Caco-2 (cell line): ENCODE measurements at regions not wholly inside any gene's neighbourhood (a gene's known extent, or its start where the extent isn't known, plus 50 kb on each side); places are given as distances from the start of the nearest gene placed in this dataset.

Source experiments
- BruUV-seq: library from RNA; stranded (reverse); fragments of 400-500 nt; replicated peaks from 2 replicates; lab custom pipeline; 2021; lab: Mats Ljungman, UMichigan
- CTCF ChIA-PET: fragments of 300-600 bp; sonication (Branson Sonifier 250); formaldehyde crosslinking; loops from one replicate; lab custom pipeline; 2022; ENCODE audit warnings: antibody characterized with exemption; lab: Charles Lee
- POLR2A ChIA-PET: fragments of 300-600 bp; sonication (Branson Sonifier 250); formaldehyde crosslinking; loops from one replicate; lab custom pipeline; 2022; ENCODE audit warnings: antibody characterized with exemption; lab: Charles Lee
- DNase-seq, 2 experiments: peaks; one replicate each; pipeline versions ENCODE4 v3.0.0 to v3.0.0-alpha.2; 2020 to 2022
- H3K27me3 ChIP-seq: replicated peaks from 2 replicates; pipeline ENCODE4 v1.6.0; 2011; ENCODE audit warnings: low read length; ENCODE audit not compliant: control insufficient read depth, insufficient read depth
- H3K36me3 ChIP-seq: 2 replicates; pipeline ENCODE4 v1.5.1; 2011; ENCODE audit warnings: low read length; ENCODE audit not compliant: control insufficient read depth, insufficient read depth
- H3K4me1 ChIP-seq: fragments of 250-450 bp; sonication (Bioruptor Pico); 2 replicates; pipeline ENCODE4 v1.5.1; 2020; ENCODE audit warnings: mild to moderate bottlenecking
- H3K4me3 ChIP-seq: 2 replicates; pipeline ENCODE4 v1.5.1; 2011; ENCODE audit warnings: low read depth, mild to moderate bottlenecking, control low read depth, low read length
- H3K9me3 ChIP-seq: fragments of 250-450 bp; sonication (Bioruptor Pico); 2 replicates; pipeline ENCODE4 v1.5.1; 2020; ENCODE audit warnings: mild to moderate bottlenecking, moderate library complexity
- H3K27ac Mint-ChIP-seq: one replicate; pipeline ENCODE4 v1.8.0; 2022; ENCODE audit warnings: mixed read lengths; ENCODE audit not compliant: unreplicated experiment
- H3K27me3 Mint-ChIP-seq: one replicate; pipeline ENCODE4 v1.8.0; 2022; ENCODE audit warnings: mixed read lengths; ENCODE audit not compliant: insufficient read depth, unreplicated experiment
- H3K36me3 Mint-ChIP-seq: one replicate; pipeline ENCODE4 v1.8.0; 2022; ENCODE audit warnings: mild to moderate bottlenecking, mixed read lengths; ENCODE audit not compliant: insufficient read depth, unreplicated experiment
- H3K4me1 Mint-ChIP-seq: one replicate; pipeline ENCODE4 v1.8.0; 2022; ENCODE audit warnings: low read depth, mixed read lengths; ENCODE audit not compliant: unreplicated experiment
- H3K4me3 Mint-ChIP-seq: one replicate; pipeline ENCODE4 v1.8.0; 2022; ENCODE audit warnings: mild to moderate bottlenecking, moderate library complexity, mixed read lengths; ENCODE audit not compliant: unreplicated experiment
- H3K9me3 Mint-ChIP-seq: one replicate; pipeline ENCODE4 v1.8.0; 2022; ENCODE audit warnings: mixed read lengths; ENCODE audit not compliant: unreplicated experiment
- intact Hi-C: fragments of 100-400 bp; cut with micrococcal nuclease; formaldehyde crosslinking; loops from one replicate; pipeline ENCODE4 v1.10.0; 2022; ENCODE audit not compliant: unreplicated experiment
- TF ChIP-seq, protein P1 (sequence below), 2 experiments: fragments of 200-600 bp in 1 of 2; IDR thresholded peaks; 1 replicate in 1 of 2; 2 replicates in 1 of 2; pipeline versions ENCODE4 v1.5.1 to v1.8.0; 2011 to 2022; ENCODE audit warnings: antibody characterized with exemption in 1 of 2, control low read depth in 1 of 2, inconsistent platforms in 1 of 2, low read depth in 1 of 2, low read length in 1 of 2, mild to moderate bottlenecking in 1 of 2, moderate library complexity in 1 of 2; ENCODE audit not compliant: insufficient read depth in 1 of 2, severe bottlenecking in 1 of 2, unreplicated experiment in 1 of 2

DNA sequence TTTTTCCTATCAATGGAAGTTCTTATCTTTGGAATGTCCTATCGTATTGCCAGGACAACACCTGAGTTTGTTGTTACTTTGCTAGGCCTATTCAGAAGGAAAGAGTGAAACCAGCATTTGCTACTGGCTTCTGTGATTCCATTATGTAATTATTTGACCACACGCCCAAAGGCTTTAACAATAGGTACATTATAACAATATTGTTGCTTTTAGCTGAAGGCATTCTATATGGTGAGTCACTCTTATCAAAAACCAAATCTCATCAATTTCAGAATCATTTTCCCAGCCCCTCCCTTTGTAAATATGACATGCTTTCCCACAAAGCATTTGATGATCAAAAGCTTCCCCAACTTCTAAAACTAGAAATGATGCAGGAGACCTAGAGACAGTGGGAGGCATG, 294.4 kb upstream of the NEBL start:
- intact Hi-C loops = no loop called here
- H3K4me3 Mint-ChIP-seq = no peak overlapping the region
- H3K9me3 Mint-ChIP-seq = peaks cover 11% of the 10 kb centered on the region

DNA sequence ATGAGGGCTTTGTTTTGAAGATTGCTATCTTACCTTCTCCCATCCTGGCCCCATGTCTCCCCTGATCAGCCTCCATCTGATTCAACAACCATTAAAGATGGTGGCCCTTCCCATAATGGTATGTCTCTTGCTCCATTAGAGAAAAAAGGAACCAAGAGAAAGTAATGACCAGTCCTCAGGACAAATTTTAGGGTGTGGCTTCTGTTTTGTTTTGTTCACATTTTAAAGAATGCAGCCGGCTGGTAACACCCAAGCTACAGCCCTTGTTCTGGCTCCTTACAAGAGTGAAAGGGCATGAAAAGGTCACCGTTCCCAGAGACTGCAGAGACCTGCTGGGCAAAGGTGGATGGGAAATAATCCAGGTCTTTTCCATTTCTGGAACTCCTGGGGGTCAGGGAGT, 287.9 kb upstream of the NEBL start:
- TF ChIP-seq, protein P1, sequence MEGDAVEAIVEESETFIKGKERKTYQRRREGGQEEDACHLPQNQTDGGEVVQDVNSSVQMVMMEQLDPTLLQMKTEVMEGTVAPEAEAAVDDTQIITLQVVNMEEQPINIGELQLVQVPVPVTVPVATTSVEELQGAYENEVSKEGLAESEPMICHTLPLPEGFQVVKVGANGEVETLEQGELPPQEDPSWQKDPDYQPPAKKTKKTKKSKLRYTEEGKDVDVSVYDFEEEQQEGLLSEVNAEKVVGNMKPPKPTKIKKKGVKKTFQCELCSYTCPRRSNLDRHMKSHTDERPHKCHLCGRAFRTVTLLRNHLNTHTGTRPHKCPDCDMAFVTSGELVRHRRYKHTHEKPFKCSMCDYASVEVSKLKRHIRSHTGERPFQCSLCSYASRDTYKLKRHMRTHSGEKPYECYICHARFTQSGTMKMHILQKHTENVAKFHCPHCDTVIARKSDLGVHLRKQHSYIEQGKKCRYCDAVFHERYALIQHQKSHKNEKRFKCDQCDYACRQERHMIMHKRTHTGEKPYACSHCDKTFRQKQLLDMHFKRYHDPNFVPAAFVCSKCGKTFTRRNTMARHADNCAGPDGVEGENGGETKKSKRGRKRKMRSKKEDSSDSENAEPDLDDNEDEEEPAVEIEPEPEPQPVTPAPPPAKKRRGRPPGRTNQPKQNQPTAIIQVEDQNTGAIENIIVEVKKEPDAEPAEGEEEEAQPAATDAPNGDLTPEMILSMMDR (IDR thresholded peaks at IDR 0.05; ENCODE audit: insufficient read depth in 1 of 2, low read depth in 1 of 2, low read length in 1 of 2, severe bottlenecking in 1 of 2, unreplicated experiment in 1 of 2) = no peak
- Histone ChIP-seq H3K4me3 (no peak overlapping the region), H3K27me3 (no peaks in the 10 kb centered on the region), H3K36me3 (no peaks in the 10 kb centered on the region), H3K9me3 (peaks cover 6% of the 10 kb centered on the region; the same call in 1 of the 2 replicates), H3K4me1 (0 out of 2 replicates have a peak, but pooled peaks cover 3% of the 10 kb centered on the region)
- POLR2A ChIA-PET = no interaction called here
- Mint-ChIP-seq H3K9me3 (peaks cover 10% of the 10 kb centered on the region), H3K4me3 (no peak overlapping the region), H3K27ac (no peak overlapping the region), H3K36me3 (no peaks in the 10 kb centered on the region), H3K4me1 (peaks cover 7% of the 10 kb centered on the region), H3K27me3 (no peaks in the 10 kb centered on the region)
- CTCF ChIA-PET = no interaction called here
- intact Hi-C loops = no loop called here
- BruUV-seq = no TSS peak
- no peak for DNase-seq

More for the DNA sequence above, 294.4 kb upstream of the NEBL start:
- peaks cover 28% of the 10 kb centered on the region for H3K4me1 Mint-ChIP-seq
- ChIA-PET CTCF (no interaction called here), POLR2A (no interaction called here)
- no TSS peak for BruUV-seq
- no peak for DNase-seq
- peaks cover 19% of the 10 kb centered on the region for H3K4me1 ChIP-seq
- H3K4me3 ChIP-seq = no peak overlapping the region
- peaks cover 12% of the 10 kb centered on the region for H3K36me3 Mint-ChIP-seq
- H3K36me3 ChIP-seq = no peaks in the 10 kb centered on the region; the same call in 1 of the 2 replicates
- TF ChIP-seq, protein P1 (IDR thresholded peaks at IDR 0.05; ENCODE audit: insufficient read depth in 1 of 2, low read depth in 1 of 2, low read length in 1 of 2, severe bottlenecking in 1 of 2, unreplicated experiment in 1 of 2) = no peak
- H3K27ac Mint-ChIP-seq = peak overlapping the region; percentile 2
- no peaks in the 10 kb centered on the region for H3K27me3 ChIP-seq
- H3K27me3 Mint-ChIP-seq = no peaks in the 10 kb centered on the region
- peaks cover 14% of the 10 kb centered on the region; the same call in 1 of the 2 replicates for H3K9me3 ChIP-seq

DNA sequence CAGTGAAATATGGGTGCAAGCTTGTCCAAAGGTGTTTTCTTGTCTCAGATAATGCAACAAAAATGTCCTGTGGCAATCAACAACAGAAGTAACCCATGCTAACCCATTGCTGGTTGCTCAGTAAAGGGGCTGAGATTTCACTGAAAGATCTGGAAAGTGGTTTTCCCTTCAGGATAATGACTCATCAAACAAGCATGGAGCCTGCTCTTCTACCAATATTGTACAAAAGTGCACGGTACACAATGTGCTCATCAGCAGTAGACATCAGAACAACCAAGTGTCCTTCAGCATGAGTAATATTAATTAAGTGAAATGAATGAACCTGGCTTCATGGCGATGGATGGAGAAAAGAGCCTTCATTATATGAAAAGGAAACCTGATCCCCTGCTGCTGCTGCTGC, 287.1 kb upstream of the NEBL start:
- H3K4me3 Mint-ChIP-seq = no peak overlapping the region
- no peaks in the 10 kb centered on the region for H3K36me3 Mint-ChIP-seq
- 0 out of 2 replicates have a peak, but pooled peaks cover 3% of the 10 kb centered on the region for H3K4me1 ChIP-seq
- no peaks in the 10 kb centered on the region for H3K36me3 ChIP-seq
- peaks cover 6% of the 10 kb centered on the region; the same call in 1 of the 2 replicates for H3K9me3 ChIP-seq
- H3K27ac Mint-ChIP-seq = no peak overlapping the region
- peaks cover 18% of the 10 kb centered on the region for H3K9me3 Mint-ChIP-seq
- H3K27me3 Mint-ChIP-seq = no peaks in the 10 kb centered on the region
- TF ChIP-seq, protein P1 (IDR thresholded peaks at IDR 0.05; ENCODE audit: insufficient read depth in 1 of 2, low read depth in 1 of 2, low read length in 1 of 2, severe bottlenecking in 1 of 2, unreplicated experiment in 1 of 2) = no peak
- peaks cover 7% of the 10 kb centered on the region for H3K4me1 Mint-ChIP-seq
- no TSS peak for BruUV-seq
- DNase-seq = no peak
- POLR2A ChIA-PET = no interaction called here
- intact Hi-C loops = no loop called here
- H3K27me3 ChIP-seq = no peaks in the 10 kb centered on the region
- CTCF ChIA-PET = no interaction called here
- no peak overlapping the region for H3K4me3 ChIP-seq
